ENCODE measurements at regions not wholly inside any gene's neighbourhood (a gene's known extent, or its start where the extent isn't known, plus 50 kb on each side); places are given as distances from the start of the nearest gene placed in this dataset.
"Not testable (repeated sequence)": the region's sequence is repeated elsewhere in the genome, so short reads cannot be mapped to it uniquely, and the experiment has no call there.

DNA sequence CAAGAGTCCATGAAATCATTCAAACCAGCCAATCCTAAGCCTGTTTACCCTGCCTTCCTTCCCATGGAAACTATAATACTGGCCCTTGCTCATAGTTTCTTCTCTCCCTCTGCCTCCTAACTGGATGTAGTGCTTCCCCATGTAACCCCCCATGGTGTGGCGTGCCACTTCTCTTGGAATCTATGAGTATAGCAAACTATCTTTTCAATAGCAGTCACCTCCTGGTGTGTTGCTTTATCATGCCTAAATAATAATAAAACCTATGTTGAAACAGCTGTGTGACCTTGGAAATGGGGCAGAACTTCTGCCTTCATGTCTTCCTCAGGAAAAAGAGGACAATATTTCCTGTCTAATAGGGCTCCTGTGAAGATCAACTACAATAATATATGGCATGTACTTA lies 234.8 kb upstream of the EDNRA start:
- DNase-seq (ENCODE audit: low read depth in 2 of 2), result no peak

DNA sequence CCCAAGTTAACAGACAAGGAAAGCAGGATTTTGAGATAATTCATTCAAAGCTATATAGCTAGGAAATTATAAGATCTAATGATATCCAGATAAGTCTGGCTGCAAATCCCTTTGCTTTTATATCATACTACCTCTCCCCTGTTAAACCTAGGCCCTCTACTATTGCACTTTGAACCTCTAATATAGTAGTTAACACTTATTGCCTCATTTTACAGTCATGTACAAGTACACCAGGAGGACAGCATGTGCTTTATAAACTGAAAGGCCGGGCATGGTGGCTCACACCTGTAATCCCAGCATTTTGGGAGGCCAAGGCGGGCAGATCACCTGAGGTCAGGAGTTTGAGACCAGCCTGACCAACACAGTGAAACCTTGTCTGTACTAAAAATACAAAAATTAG lies 234.4 kb upstream of the EDNRA start:
- not testable (repeated sequence) for DNase-seq (ENCODE audit: low read depth in 2 of 2)

DNA sequence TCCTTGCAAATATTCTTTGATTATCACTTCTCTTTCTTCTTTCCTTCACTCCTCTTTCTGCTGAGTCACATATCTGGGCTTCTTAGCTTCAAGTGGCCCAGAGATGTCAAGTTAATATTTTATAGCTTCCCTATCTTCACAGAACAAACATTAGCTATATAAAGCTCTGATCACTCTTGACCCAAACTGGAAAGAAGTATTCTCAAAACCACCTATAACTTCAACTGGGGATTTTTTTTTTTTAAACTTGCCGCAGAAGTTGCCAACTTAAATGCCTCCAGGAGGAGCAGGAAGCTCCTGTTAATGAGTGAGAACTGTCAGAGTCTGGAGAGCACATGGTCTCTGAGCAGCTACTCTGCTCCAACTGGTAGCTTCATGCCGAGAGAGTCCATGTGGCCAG lies 233.3 kb upstream of the EDNRA start:
- peak; percentile 8 for DNase-seq (ENCODE audit: low read depth in 2 of 2)

DNA sequence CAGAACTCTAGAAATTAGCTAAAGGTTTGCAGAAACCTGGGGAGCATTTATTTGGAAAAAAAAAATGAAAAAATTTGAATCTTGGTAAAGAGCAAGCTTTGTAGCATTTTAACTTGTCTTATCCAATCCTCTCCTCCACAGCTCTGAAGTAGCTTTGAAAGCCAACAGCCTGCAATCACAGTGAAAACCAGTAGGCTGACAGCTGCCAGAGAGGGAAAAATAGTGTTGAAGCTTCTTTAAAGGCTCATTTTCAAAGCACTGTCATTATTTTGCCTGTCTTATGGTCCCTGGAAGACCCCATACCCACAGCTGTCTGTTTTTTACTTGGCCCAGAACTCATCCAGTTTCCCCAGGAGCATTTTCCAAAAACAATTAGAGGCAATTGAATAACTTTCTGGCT lies 230.8 kb upstream of the EDNRA start:
- no peak for DNase-seq (ENCODE audit: low read depth in 2 of 2)

DNA sequence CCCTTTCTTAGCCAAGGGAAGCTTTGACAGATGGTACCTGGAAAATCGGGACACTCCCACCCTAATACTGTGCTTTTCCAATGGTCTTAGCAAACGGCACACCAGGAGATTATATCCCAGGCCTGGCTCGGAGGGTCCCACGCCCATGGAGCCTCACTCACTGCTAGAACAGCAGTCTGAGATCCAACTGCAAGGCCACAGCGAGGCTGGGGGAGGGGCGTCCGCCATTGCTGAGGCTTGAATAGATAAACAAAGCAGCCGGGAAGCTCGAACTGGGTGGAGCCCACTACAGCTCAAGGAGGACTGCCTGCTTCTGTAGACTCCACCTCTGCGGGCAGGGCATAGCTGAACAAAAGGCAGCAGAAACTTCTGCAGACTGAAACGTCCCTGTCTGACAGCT lies 225.6 kb upstream of the EDNRA start:
- not testable (repeated sequence) for DNase-seq (ENCODE audit: low read depth in 2 of 2)

DNA sequence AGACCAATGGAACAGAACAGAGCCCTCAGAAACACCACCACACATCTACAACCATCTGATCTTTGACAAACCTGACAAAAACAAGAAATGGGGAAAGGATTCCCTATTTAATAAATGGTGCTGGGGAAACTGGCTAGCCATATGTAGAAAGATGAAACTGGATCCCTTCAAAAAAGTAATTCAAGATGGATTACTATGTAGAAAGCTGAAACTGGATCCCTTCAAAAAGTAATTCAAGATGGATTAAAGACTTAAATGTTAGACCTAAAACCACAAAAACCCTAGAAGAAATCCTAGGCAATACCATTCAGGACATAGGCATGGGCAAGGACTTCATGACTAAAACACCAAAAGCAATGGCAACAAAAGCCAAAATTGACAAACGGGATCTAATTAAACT lies 221.6 kb upstream of the EDNRA start:
- not testable (repeated sequence) for DNase-seq (ENCODE audit: low read depth in 2 of 2)

DNA sequence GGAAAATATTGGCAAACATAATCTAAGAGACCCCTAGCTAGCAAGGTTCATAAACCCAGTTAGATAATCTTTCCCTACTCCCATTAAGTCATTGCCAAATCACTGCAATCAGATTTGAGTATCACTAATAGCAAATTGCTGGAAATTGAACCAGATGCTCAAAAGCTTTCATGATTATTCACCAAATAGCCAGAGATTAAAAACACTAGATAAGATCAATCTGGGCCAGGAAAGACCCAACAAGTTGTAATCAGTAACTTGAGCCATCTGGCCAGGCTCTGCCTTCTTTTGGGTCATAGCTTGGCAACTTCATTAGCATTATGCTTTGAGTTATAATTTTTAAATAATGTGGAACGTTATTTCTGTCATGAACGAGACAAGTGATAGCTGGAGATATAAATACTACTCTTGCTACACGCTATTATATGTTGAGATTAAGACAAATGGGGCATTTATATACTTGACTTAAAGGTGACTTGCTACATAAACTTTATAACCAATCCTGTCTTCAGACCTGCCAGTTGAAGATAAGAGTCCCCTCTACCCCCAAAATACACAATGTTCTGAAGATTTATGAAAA lies 196.6 kb upstream of the EDNRA start:
- DNase-seq (ENCODE audit: low read depth in 2 of 2), result no peak

DNA sequence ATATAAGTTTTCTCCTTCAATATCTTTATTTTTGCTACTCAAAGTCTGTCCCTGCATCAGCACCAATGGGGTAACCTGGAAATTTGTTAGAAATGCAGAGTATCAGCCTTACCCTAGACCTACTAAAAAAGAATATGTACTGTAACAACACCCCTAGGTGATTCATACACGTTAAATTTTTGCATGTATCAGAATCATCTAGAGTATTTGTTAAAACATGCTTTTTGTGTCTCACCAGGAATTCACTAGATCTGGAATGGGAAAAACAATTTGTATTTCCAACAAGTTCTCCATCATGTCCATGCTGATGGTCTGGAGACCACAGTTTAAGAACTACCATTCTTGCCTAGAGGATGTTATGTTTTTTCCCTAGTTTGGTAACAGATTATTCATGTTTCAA lies 196.0 kb upstream of the EDNRA start:
- no peak for DNase-seq (ENCODE audit: low read depth in 2 of 2)

DNA sequence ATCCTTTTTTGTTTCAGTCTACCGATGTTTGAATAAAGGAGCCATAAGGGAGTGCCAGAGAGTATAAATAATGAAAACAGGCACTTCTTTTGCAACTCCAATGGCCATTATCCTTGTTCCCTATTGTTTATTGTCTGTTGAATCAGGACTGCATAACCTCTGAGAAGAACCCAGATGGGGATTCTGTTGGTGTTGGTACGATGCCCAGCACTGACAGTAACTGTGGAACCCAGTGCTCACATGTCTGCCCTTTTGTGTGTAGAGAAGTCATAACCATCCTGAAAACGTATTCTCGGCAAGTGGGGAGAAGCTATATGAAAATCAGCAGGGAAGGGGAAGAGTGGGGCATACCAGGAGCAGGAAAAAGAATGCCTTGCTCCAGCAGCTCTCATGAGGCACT lies 195.1 kb upstream of the EDNRA start:
- DNase-seq (ENCODE audit: low read depth in 2 of 2), result no peak

DNA sequence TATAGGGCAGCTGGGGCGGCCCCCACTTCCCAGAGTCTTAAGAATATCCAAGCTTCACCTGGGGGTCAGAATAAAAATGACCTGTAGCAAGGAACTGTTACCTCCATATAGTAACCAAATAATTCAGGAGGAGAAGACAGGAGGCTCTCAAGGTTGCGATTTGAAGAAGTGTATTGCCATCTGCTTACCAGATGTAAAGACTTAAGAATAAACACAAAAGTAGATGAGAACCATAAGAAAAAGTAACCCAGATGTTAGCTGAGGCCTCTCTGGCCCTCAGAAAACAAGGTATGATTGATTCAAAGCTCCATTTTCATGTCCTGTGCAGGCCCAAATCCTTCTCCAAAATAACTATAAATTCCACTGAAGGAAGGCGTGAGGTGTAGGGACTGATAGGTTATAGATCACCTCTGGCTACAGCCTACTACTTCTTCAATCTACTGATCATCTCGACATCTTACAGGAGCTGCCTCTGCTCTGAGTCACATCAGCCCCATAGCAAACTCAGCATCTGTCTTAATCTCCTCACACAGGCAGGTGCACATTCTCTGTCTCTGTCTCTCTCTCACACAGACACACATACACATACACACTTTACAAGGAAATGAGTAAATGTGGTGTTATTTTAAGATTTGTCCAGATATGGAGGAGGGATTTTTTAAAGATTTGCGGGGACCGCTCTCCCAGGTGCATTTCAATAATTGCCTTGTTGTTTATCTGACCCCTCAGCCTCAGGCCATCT lies 193.9 kb upstream of the EDNRA start:
- no peak for DNase-seq (ENCODE audit: low read depth in 2 of 2)

DNA sequence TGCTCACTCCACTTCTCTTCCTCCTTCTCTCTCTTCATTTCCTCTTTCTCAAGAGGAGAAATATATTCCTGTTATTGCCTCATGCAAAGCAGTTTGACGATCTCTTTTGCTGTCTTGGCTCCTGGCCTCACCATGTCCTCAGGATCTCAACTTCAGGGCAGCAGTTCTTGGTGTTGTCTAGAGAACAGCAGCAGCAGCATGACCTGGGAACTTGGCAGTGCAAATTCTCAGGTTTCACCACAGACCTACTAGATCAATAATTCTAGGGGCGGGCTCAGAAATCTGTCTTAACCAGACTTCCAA lies 193.4 kb upstream of the EDNRA start:
- DNase-seq (ENCODE audit: low read depth in 2 of 2), result no peak

DNA sequence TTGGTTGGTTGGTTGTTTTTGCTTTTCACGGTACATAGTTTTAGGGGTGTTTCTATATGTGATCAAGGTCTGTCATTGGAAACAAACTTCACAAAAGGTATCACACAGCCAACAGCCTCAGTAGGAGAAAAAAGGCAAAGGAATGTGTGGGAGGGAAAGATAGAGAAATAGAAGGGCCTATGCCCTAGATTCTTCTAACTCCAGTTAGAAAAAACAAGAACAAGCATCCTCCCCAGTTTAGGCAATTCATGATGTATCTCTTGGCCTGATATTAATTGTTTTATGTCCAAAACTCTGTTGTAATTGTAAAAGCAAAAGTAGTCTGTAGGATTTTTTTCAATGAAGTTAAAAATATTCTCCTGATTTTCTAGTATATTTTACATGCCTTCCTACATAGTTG lies 192.4 kb upstream of the EDNRA start:
- no peak for DNase-seq (ENCODE audit: low read depth in 2 of 2)

DNA sequence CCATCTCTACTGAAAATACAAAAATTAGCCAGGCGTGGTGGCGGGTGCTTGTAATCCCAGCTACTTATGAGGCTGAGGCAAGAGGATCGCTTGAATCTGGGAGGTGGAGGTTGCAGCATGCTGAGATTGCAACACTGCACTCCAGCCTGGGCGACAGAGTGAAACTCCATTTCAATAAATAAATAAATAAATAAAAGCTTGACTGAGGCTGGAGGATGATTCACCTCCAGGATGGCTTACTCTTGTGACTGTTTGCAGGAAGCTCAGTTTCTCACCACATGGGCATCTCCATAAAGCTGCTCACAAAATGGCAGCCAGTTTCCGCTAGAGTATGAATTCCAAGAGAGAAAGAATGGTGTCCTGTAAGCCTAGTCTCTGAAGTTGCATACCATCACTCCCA lies 191.7 kb upstream of the EDNRA start:
- no peak for DNase-seq (ENCODE audit: low read depth in 2 of 2)

DNA sequence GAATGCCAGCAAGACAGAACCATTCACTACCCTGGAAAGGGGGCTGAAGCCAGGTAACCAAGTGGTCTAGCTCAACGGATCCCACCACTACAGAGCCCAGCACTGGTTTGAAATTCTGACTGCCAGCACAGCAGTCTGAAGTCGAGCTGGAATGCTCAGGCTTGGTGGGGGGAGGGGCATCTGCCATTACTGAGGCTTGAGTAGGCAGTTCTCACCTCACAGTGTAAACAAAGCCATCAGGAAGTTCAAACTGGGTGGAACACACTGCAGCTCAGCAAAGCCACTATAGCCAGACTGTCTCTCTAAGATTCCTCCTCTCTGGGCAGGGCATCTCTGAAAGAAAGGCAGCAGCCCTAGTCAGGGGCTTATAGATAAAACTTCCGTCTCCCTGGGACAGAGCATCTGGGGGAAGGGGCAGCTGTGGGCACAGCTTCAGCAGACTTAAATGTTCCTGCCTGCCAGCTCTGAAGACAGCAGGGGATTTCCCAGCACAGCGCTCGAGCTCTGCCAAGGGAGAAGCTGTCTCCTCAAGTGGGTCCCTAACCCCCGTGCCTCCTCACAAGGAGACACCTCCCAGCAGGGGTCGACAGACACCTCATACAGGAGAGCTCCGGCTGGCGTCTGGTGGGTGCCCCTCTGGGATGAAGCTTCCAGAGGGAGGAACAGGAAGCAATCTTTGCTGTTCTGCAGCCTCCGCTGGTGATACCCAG lies 188.1 kb upstream of the EDNRA start:
- not testable (repeated sequence) for DNase-seq (ENCODE audit: low read depth in 2 of 2)

DNA sequence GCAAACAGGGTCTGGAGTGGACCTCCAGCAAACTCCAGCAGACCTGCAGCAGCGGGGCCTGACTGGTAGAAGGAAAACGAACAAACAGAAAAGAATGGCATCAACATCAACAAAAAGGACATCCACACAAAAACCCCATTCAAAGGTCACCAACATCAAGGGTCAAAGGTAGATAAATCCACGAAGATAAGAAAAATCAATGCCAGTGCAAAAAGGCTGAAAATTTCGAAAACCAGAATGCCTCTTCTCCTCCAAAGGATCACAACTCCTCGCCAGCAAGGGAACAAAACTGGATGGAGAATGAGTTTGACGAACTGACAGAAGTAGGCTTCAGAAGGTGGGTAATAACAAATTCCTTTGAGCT lies 187.6 kb upstream of the EDNRA start:
- DNase-seq (ENCODE audit: low read depth in 2 of 2), result not testable (repeated sequence)

DNA sequence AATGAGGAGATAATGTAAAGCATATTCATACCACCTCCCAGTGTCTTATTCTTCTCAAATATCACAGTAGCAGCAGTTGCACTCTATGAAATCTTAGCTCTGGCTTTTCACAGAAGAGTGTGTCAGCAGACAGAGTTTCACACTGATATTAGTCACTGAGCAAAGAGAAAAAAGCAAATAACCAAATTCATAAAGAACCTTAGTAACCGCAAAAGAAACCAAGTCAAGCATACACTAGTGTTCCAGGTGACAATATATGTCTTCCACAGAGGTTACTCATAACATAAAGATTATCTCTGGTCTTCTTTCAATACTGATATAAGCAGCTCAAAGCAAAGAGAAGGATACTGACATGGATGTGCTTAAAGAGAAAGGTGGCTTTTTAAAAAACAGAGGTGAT lies 181.7 kb upstream of the EDNRA start:
- no peak for DNase-seq (ENCODE audit: low read depth in 2 of 2)

DNA sequence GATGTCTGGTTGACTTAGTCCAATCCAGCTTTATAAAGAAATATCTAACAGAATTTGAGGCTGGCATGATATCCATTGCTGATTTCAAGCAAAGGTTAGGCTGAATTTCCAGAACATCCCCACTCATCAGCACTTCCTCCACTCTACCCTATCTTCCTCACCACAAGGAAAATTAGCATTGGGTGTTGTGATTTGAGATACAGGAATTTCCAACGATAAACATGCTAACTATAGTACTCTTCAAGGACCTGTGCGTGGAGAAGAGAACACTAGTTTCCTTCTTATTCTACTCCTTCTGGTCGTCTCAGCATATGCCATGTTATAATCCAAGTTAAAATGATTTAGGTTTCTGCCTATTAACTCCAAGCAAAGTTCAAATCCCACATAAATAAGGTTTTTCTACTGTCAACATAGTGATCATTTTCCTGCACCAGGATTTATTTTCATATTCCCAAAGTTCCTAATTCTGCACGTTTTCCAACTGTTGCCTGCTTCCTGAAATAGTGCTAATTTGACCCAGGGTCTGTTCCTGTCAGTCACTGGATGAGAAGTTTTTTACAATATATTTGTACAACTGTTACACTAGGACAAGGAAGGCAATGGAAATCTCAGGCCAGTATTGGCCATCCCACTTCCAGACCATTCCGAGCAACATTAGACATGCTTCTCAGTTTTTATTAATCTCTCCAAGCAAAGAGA lies 177.6 kb upstream of the EDNRA start:
- DNase-seq (ENCODE audit: low read depth in 2 of 2), result no peak

DNA sequence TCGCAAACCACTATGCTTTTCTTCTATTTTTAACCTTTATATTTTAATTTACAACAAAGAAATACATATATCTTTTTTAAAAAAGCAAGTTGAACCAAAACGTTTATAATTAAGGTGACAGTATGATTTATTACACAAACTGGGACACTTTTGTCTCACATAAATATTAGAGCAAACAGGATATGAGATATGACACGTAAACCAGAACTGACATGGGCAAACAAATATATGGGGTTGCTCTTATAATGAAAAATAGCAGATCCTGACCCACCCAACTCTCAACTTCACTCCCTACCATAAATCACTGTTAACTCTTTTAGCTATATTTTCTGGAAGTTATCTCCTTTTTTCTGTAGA lies 177.0 kb upstream of the EDNRA start:
- no peak for DNase-seq (ENCODE audit: low read depth in 2 of 2)

DNA sequence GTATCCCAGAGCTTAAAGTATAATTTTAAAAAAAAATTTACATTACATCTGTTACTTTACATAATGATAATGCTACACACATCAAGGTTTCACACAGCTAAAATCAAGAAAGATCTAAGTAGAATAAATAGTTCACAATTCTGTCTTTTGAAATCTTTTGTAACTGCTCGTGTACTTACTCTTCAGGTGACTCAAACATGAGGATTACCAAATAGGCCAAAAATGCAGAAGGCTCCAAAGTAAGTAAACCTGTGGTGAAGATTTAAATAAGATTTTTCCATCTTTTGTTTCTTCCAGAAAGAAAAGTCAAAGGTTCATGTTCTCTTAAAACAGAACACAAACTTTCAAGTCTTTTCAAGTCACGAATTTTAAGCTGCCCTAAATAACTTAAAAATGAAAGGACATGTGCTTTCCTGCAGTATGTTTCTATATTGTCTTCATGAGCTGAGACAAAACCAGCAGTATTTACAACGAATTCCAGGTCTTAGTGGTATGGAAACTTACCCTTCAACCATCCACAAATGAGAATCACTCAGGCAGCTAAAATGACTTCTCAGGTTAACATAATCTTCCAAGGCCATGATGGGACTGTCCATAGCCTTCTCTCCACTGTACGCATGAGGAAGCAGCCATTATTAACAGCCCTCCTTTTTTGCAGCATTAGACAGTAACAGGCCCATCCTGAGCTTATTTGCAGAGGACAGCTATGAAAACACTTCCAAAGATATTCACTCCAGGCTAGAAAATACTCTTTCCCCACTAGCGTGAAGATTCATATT lies 172.8 kb upstream of the EDNRA start:
- DNase-seq (ENCODE audit: low read depth in 2 of 2), result no peak

DNA sequence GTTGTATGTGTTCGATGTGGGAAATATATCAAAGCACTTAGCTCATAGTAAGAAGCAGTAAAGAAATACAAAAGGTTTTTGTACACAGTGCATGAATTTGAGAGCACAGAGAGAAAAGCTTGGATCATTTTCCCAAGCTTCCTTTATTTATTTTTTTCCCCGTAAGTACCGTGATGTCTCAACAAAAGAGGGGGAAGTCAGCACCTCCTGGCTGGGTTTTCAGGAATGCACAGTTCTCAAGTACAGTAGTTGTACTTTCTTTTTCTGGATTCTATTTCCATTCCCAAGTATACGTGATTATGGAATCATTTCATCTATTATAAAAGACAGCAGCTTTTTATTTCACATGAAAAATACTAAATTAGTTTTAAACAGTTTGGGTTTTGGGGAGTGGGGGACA lies 171.5 kb upstream of the EDNRA start:
- DNase-seq (ENCODE audit: low read depth in 2 of 2), result no peak

DNA sequence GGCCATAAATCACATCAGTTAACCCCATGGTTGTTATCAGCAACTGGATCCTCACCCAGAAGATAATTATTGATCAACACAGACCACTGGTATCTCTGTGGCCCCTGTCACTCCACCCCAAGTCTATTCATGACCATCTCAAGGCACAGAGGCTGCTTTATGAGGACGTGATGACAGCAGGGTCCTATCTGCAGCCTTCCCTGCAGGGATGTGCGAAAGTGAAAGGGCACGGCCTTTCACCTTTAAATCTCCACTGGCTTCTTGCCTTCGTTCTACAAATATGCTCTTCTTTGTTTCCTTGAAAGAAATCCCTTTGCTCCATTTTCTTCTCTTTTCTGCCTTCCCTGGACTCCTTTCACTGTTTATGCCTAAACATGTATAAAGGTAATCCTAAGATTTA lies 170.6 kb upstream of the EDNRA start:
- no peak for DNase-seq (ENCODE audit: low read depth in 2 of 2)

DNA sequence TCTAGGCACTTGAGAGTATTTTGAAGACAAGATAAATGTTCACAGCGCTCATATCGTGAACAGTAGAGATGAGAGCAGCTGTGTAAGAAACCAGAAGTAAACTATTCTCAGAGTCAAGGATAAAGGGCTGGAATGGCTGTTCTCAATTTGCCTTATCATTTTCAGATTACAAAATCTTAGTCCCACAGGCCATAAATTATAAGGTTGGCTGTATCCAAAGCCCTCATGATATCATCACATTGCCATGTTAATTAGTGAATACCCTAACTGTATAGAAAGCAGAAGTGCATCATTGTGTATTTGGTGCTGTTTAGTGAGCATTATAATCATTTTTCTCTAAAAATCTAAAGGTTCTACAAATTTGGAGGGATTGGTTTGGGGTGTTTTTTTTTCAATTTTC lies 168.9 kb upstream of the EDNRA start:
- DNase-seq (ENCODE audit: low read depth in 2 of 2), result no peak
